ENCODE measurements at regions not wholly inside any gene's neighbourhood (a gene's known extent, or its start where the extent isn't known, plus 50 kb on each side); places are given as distances from the start of the nearest gene placed in this dataset.
"Not testable (repeated sequence)": the region's sequence is repeated elsewhere in the genome, so short reads cannot be mapped to it uniquely, and the experiment has no call there.

DNA sequence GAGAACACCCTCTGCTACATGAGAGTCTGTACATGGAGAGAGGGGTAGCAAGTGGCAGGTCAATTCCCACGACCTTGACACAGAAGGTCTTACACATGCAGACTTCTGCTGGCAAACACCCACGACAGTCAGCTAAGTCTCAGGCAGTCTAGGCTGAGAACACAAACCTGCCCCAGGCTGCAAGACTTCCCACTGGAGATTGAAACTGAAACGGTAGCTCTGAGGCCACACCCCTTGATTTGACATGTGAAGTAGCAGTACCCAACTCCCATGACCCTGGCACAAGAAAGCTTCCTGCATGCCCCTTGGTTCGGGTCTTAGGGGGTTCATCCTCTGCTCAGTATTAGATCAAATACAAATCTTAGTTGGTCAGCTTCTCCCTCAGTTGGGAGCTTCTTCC is 420.8 kb upstream of the NDN start:
- H3K27me3 ChIP-seq (ENCODE audit: control insufficient read depth, insufficient read depth, low read length); H3K4me3 ChIP-seq (ENCODE audit: low read depth, low read length); H3K9ac ChIP-seq; H3K4me2 ChIP-seq (ENCODE audit: low read length); H3K4me1 ChIP-seq; H3K36me3 ChIP-seq (ENCODE audit: control insufficient read depth, insufficient read depth, low read length); H3K27ac ChIP-seq; H3K79me2 ChIP-seq; H2AFZ ChIP-seq; H3K9me3 ChIP-seq (ENCODE audit: control insufficient read depth, low read length): not testable (repeated sequence)

GRCh38 chr15:24108349-24108748 is 421.2 kb upstream of the NDN start:
- H3K36me3 ChIP-seq (ENCODE audit: control insufficient read depth, insufficient read depth, low read length); H3K79me2 ChIP-seq; H3K9me3 ChIP-seq (ENCODE audit: control insufficient read depth, low read length); H2AFZ ChIP-seq; H3K4me2 ChIP-seq (ENCODE audit: low read length); H3K4me1 ChIP-seq; H3K27ac ChIP-seq; H3K4me3 ChIP-seq (ENCODE audit: low read depth, low read length); H3K9ac ChIP-seq; H3K27me3 ChIP-seq (ENCODE audit: control insufficient read depth, insufficient read depth, low read length): not testable (repeated sequence)

DNA sequence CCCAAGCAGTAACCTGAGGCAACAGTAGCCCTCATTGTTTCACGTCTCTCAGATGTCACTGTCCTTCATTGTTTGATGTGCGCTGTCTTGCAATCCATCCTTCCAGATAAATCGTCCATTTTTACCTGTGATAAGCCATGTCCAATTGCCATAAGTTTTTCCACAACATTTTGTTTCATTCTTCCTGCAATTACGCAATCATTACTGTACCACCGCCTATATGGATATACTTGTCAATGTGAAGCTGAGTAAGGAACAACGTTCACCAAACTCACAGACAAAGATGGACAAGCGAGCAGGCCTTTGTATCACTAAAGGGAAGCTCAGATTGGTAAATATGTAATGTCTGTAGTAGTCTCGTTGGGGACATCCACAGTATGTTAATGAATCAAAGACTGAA is 452.5 kb upstream of the NDN start:
- not testable (repeated sequence) for H2AFZ ChIP-seq; H3K4me1 ChIP-seq; H3K4me2 ChIP-seq (ENCODE audit: low read length); H3K79me2 ChIP-seq; H3K27me3 ChIP-seq (ENCODE audit: control insufficient read depth, insufficient read depth, low read length); H3K9ac ChIP-seq; H3K36me3 ChIP-seq (ENCODE audit: control insufficient read depth, insufficient read depth, low read length); H3K9me3 ChIP-seq (ENCODE audit: control insufficient read depth, low read length); H3K4me3 ChIP-seq (ENCODE audit: low read depth, low read length); H3K27ac ChIP-seq

GRCh38 chr15:24145070-24145469 is 458.0 kb upstream of the NDN start:
- H3K27ac ChIP-seq; H3K27me3 ChIP-seq (ENCODE audit: control insufficient read depth, insufficient read depth, low read length); H3K79me2 ChIP-seq; H3K9me3 ChIP-seq (ENCODE audit: control insufficient read depth, low read length); H3K4me3 ChIP-seq (ENCODE audit: low read depth, low read length); H3K36me3 ChIP-seq (ENCODE audit: control insufficient read depth, insufficient read depth, low read length); H3K4me2 ChIP-seq (ENCODE audit: low read length); H2AFZ ChIP-seq; H3K9ac ChIP-seq; H3K4me1 ChIP-seq: not testable (repeated sequence)

GRCh38 chr15:24146251-24146650 is 459.1 kb upstream of the NDN start:
- Histone ChIP-seq H3K9me3 (ENCODE audit: control insufficient read depth, low read length) (no peaks in the 10 kb centered on the region), H3K4me3 (ENCODE audit: low read depth, low read length) (no peak overlapping the region), H3K27me3 (ENCODE audit: control insufficient read depth, insufficient read depth, low read length) (no peaks in the 10 kb centered on the region), H3K79me2 (no peaks in the 10 kb centered on the region), H3K4me2 (ENCODE audit: low read length) (no peak overlapping the region), H3K27ac (no peak overlapping the region), H3K36me3 (ENCODE audit: control insufficient read depth, insufficient read depth, low read length) (no peaks in the 10 kb centered on the region), H3K4me1 (no peaks in the 10 kb centered on the region), H2AFZ (no peak overlapping the region), H3K9ac (no peak overlapping the region)
- TF ChIP-seq, protein P1, sequence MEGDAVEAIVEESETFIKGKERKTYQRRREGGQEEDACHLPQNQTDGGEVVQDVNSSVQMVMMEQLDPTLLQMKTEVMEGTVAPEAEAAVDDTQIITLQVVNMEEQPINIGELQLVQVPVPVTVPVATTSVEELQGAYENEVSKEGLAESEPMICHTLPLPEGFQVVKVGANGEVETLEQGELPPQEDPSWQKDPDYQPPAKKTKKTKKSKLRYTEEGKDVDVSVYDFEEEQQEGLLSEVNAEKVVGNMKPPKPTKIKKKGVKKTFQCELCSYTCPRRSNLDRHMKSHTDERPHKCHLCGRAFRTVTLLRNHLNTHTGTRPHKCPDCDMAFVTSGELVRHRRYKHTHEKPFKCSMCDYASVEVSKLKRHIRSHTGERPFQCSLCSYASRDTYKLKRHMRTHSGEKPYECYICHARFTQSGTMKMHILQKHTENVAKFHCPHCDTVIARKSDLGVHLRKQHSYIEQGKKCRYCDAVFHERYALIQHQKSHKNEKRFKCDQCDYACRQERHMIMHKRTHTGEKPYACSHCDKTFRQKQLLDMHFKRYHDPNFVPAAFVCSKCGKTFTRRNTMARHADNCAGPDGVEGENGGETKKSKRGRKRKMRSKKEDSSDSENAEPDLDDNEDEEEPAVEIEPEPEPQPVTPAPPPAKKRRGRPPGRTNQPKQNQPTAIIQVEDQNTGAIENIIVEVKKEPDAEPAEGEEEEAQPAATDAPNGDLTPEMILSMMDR (IDR thresholded peaks at IDR 0.05), result no peak

- Histone ChIP-seq H3K36me3 (ENCODE audit: control insufficient read depth, insufficient read depth, low read length) (no peaks in the 10 kb centered on the region), H3K4me1 (no peaks in the 10 kb centered on the region), H3K79me2 (no peaks in the 10 kb centered on the region), H3K27me3 (ENCODE audit: control insufficient read depth, insufficient read depth, low read length) (no peaks in the 10 kb centered on the region), H3K9me3 (ENCODE audit: control insufficient read depth, low read length) (no peaks in the 10 kb centered on the region), H3K4me3 (ENCODE audit: low read depth, low read length) (no peak overlapping the region), H3K4me2 (ENCODE audit: low read length) (no peak overlapping the region), H2AFZ (no peak overlapping the region), H3K9ac (no peak overlapping the region), H3K27ac (no peak overlapping the region)
- TF ChIP-seq, protein P1 (IDR thresholded peaks at IDR 0.05), result no peak
These were observed 463.4 kb upstream of the NDN start for GRCh38 chr15:24150542-24150941.

DNA sequence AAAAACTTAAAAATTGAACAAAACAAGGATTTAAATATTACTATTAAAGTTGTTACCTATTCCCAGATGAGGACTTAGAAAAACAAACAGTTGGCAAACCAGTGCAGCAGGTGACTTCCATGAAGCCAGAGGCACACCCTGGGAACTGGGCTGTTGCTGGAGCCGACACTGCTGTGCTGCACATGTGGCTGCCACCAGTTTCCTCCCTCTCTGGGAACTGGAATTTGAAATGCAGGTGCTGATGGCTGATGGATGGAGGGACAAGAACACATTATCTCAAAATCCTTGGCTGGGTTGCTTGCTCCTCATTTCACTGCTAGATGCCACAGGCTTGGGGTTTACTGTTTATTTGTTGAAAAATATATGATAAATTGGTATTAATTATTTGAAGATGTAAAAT is 471.2 kb upstream of the NDN start:
- H3K4me3 ChIP-seq (ENCODE audit: low read depth, low read length); H3K9ac ChIP-seq; H3K27me3 ChIP-seq (ENCODE audit: control insufficient read depth, insufficient read depth, low read length): not testable (repeated sequence)

GRCh38 chr15:24165512-24165911 is 478.4 kb upstream of the NDN start:
- not testable (repeated sequence) for H3K27ac ChIP-seq, H3K79me2 ChIP-seq

More for the DNA sequence above, 471.2 kb upstream of the NDN start:
- H2AFZ ChIP-seq; H3K36me3 ChIP-seq (ENCODE audit: control insufficient read depth, insufficient read depth, low read length); H3K4me2 ChIP-seq (ENCODE audit: low read length); H3K4me1 ChIP-seq; H3K79me2 ChIP-seq; H3K9me3 ChIP-seq (ENCODE audit: control insufficient read depth, low read length); H3K27ac ChIP-seq: not testable (repeated sequence)

DNA sequence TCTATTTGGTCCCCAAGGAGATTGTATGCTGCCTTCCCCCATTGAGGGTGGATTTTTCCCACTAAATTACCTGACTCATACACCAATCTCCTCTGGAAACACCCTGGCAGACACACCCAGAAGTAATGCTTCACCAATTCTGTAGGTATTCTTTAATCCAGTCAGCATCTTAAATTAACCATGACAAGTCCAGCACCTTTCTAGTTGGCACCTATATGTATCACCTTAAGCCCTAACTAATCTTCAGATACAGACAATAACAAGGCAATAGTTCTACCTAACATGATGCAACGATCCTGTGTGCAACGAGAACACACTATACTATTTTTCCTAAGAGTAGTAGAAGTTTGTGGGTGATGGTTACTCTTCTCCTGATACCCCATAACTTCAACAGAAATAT is 473.3 kb upstream of the NPAP1 start:
- H3K4me2 ChIP-seq (ENCODE audit: low read length); H3K27ac ChIP-seq; H3K36me3 ChIP-seq (ENCODE audit: control insufficient read depth, insufficient read depth, low read length); H3K4me1 ChIP-seq; H3K27me3 ChIP-seq (ENCODE audit: control insufficient read depth, insufficient read depth, low read length); H3K9me3 ChIP-seq (ENCODE audit: control insufficient read depth, low read length); H3K9ac ChIP-seq; H3K79me2 ChIP-seq; H2AFZ ChIP-seq; H3K4me3 ChIP-seq (ENCODE audit: low read depth, low read length): not testable (repeated sequence)

More at GRCh38 chr15:24165512-24165911, 478.4 kb upstream of the NDN start:
- not testable (repeated sequence) for H3K27me3 ChIP-seq (ENCODE audit: control insufficient read depth, insufficient read depth, low read length); H3K9ac ChIP-seq; H3K4me2 ChIP-seq (ENCODE audit: low read length); H3K4me1 ChIP-seq; H3K36me3 ChIP-seq (ENCODE audit: control insufficient read depth, insufficient read depth, low read length); H2AFZ ChIP-seq; H3K4me3 ChIP-seq (ENCODE audit: low read depth, low read length); H3K9me3 ChIP-seq (ENCODE audit: control insufficient read depth, low read length)

DNA sequence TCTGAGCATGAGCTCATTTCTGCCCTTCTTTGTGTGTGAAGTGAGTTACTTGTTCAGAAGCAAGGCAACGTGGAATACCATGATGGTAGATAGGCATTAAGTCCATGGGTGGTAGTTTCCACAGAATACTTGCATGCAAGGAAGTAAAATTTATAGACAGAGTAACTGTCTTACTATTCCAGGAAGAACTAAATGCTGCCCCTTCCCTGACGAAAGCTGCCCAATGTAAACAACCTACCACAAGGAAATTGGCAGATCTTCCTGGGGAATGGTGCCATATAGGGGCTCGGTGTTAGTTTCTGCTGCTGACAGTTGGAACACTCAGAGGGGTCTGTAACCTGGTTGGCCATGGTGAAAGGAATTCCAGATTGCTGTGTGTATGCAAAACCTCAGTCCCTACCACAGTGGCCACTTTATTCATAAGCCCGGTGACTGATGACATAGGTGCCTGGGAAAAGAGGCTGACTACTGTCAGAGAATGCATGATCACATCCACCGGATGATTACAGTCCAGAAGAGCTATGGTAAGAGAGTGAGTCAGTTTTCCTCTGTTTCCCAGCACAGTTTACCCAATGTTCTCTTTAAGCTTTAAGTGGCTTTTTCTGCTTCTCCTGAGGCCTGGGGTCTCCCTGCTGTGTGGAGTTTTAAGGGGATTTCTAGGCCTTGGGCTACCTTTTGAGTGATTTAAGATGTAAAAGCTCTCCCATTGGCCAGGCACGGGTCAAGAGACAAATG is 463.7 kb upstream of the NPAP1 start:
- H3K27me3 ChIP-seq (ENCODE audit: control insufficient read depth, insufficient read depth, low read length); H2AFZ ChIP-seq; H3K27ac ChIP-seq; H3K4me1 ChIP-seq; H3K36me3 ChIP-seq (ENCODE audit: control insufficient read depth, insufficient read depth, low read length); H3K79me2 ChIP-seq; H3K9me3 ChIP-seq (ENCODE audit: control insufficient read depth, low read length); H3K9ac ChIP-seq; H3K4me2 ChIP-seq (ENCODE audit: low read length); H3K4me3 ChIP-seq (ENCODE audit: low read depth, low read length): not testable (repeated sequence)

All from parathyroid adenoma (tissue), 2 donors.